ENCODE measurements at regions not wholly inside any gene's neighbourhood (a gene's known extent, or its start where the extent isn't known, plus 50 kb on each side); places are given as distances from the start of the nearest gene placed in this dataset.

DNA sequence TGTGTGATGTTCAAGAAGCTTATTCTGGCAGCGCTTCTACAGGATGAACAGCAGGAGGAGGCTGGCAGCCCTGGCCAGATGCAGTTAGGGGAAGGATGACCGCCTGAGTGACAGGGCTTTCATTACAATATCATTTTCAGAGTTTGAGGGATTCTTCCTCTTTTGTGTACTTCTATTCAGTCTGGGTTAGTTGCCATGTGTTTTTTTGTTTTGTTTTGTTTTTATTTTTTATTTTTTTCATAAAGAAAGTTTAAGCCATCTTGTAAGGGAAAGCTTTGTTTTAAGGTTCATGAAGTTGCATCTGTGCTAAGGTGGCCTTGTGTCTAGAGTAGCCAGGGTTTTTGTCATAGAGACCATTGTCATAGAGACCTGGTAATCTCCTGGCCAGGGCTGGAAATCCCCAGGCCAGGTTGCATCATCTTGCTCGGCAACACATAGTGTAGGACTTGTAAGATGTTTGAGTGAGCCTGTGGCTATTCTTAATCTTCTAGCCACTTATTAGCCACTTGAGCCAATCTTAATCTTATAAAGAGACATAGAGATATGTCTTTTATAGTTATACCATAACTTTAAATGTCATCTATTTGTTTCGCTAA is 230.5 kb upstream of the TMEM229A start:
- H3K27ac ChIP-seq: no peak overlapping the region
- no peaks in the 10 kb centered on the region for H3K36me3 ChIP-seq (ENCODE audit: insufficient read depth in 1 of 2, low read depth in 1 of 2)
- H3K9me3 ChIP-seq: no peaks in the 10 kb centered on the region
- 71 to 85% (median 81%) methylated on average over 4 of the region's 4 CpGs for WGBS, 3 donors
- H3K4me3 ChIP-seq: no peak overlapping the region
- intact Hi-C loops (cut with DNase I): no loop called here
- ATAC-seq (no peak), DNase-seq (no peak)
- no peaks in the 10 kb centered on the region for H3K4me1 ChIP-seq
- no peak for TF ChIP-seq CTCF (IDR thresholded peaks at IDR 0.05)
- H3K27me3 ChIP-seq (ENCODE audit: insufficient read depth in 3 of 3, low read length in 2 of 3): no peaks in the 10 kb centered on the region

- no peak for ATAC-seq
- TF ChIP-seq CTCF (IDR thresholded peaks at IDR 0.05): no peak
Observed at GRCh38 chr7:124261710-124262109, 228.8 kb upstream of the TMEM229A start.

GRCh38 chr7:124257638-124258308 is 224.9 kb upstream of the TMEM229A start:
- intact Hi-C loops (cut with DNase I): no loop called here
- no peak for DNase-seq
- Histone ChIP-seq H3K9me3 (no peaks in the 10 kb centered on the region), H3K4me1 (no peaks in the 10 kb centered on the region), H3K4me3 (no peak overlapping the region), H3K27me3 (ENCODE audit: insufficient read depth in 3 of 3, low read length in 2 of 3) (no peaks in the 10 kb centered on the region), H3K36me3 (ENCODE audit: insufficient read depth in 1 of 2, low read depth in 1 of 2) (no peaks in the 10 kb centered on the region), H3K27ac (no peak overlapping the region)
- 54 to 74% (median 59%) methylated on average over 5 of the region's 5 CpGs for WGBS, 3 donors
- no peak for TF ChIP-seq CTCF (IDR thresholded peaks at IDR 0.05)
- no peak for ATAC-seq

More at GRCh38 chr7:124261710-124262109, 228.8 kb upstream of the TMEM229A start:
- Histone ChIP-seq H3K9me3 (no peaks in the 10 kb centered on the region), H3K27ac (no peak overlapping the region), H3K4me1 (no peaks in the 10 kb centered on the region), H3K36me3 (ENCODE audit: insufficient read depth in 1 of 2, low read depth in 1 of 2) (no peaks in the 10 kb centered on the region), H3K27me3 (ENCODE audit: insufficient read depth in 3 of 3, low read length in 2 of 3) (no peaks in the 10 kb centered on the region), H3K4me3 (no peak overlapping the region)
- intact Hi-C loops (cut with DNase I): no loop called here
- WGBS, 3 donors: 17 to 22% (median 17%) methylated on average over 2 of the region's 2 CpGs
- DNase-seq: no peak

- H3K27ac ChIP-seq: no peak overlapping the region
- no peaks in the 10 kb centered on the region for H3K27me3 ChIP-seq (ENCODE audit: insufficient read depth in 3 of 3, low read length in 2 of 3)
- H3K36me3 ChIP-seq (ENCODE audit: insufficient read depth in 1 of 2, low read depth in 1 of 2): no peaks in the 10 kb centered on the region
- 35 to 60% (median 37%) methylated on average over 4 of the region's 4 CpGs for WGBS, 3 donors
- no peaks in the 10 kb centered on the region for H3K4me1 ChIP-seq
- DNase-seq (no peak), ATAC-seq (no peak)
- intact Hi-C loops (cut with DNase I): no loop called here
- TF ChIP-seq CTCF (IDR thresholded peaks at IDR 0.05): no peak
- no peak overlapping the region for H3K4me3 ChIP-seq
- H3K9me3 ChIP-seq: no peaks in the 10 kb centered on the region
Observed at GRCh38 chr7:124255041-124255655, 222.3 kb upstream of the TMEM229A start.

Measured in psoas muscle (tissue), 7 donors.